ENCODE measurements at regions not wholly inside any gene's neighbourhood (a gene's known extent, or its start where the extent isn't known, plus 50 kb on each side); places are given as distances from the start of the nearest gene placed in this dataset.

DNA sequence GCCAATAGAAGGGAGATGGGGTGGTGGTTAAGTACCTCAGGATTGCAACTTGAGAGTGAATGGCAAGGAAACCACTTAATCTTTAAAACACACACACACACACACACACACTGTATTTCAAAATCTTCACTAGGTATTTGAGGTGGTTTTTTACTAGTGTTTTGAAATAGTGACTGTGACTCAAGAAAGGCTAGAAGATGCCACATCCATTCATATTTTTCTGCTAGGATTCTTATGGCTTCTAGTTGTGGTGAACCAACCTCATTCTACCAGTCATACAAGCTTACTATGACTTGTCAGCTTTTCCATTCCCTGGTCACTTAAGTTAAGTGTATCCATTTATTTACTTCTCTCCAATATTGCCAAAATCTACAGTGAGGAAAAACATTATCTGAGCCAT is 519.4 kb upstream of the JAG1 start:
- TF ChIP-seq PPARA (CRISPR knock-in tag; IDR thresholded peaks at IDR 0.05; ENCODE audit: borderline replicate concordance), result no peak
- no peak for TF ChIP-seq CSDC2 (CRISPR knock-in tag; IDR thresholded peaks at IDR 0.05)
- no peak for TF ChIP-seq ZFP30 (CRISPR knock-in tag; IDR thresholded peaks at IDR 0.05)
- no peak for TF ChIP-seq ESRRG (CRISPR knock-in tag; IDR thresholded peaks at IDR 0.05)
- TF ChIP-seq BACH2 (CRISPR knock-in tag; IDR thresholded peaks at IDR 0.05; ENCODE audit: borderline replicate concordance), result no peak
- TF ChIP-seq ZC3H10 (CRISPR knock-in tag; IDR thresholded peaks at IDR 0.05), result no peak
- TF ChIP-seq OSR1 (CRISPR knock-in tag; IDR thresholded peaks at IDR 0.05), result no peak
- no peak for TF ChIP-seq ZNF8 (CRISPR knock-in tag; IDR thresholded peaks at IDR 0.05)
- TF ChIP-seq, protein P1, sequence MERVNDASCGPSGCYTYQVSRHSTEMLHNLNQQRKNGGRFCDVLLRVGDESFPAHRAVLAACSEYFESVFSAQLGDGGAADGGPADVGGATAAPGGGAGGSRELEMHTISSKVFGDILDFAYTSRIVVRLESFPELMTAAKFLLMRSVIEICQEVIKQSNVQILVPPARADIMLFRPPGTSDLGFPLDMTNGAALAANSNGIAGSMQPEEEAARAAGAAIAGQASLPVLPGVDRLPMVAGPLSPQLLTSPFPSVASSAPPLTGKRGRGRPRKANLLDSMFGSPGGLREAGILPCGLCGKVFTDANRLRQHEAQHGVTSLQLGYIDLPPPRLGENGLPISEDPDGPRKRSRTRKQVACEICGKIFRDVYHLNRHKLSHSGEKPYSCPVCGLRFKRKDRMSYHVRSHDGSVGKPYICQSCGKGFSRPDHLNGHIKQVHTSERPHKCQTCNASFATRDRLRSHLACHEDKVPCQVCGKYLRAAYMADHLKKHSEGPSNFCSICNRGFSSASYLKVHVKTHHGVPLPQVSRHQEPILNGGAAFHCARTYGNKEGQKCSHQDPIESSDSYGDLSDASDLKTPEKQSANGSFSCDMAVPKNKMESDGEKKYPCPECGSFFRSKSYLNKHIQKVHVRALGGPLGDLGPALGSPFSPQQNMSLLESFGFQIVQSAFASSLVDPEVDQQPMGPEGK (CRISPR knock-in tag; IDR thresholded peaks at IDR 0.05; ENCODE audit: borderline replicate concordance), result no peak
- no peak for TF ChIP-seq TCF4 (CRISPR knock-in tag; IDR thresholded peaks at IDR 0.05; ENCODE audit: borderline replicate concordance)
- TF ChIP-seq ZNF565 (CRISPR knock-in tag; conservative IDR thresholded peaks at IDR 0.05; ENCODE audit: low read depth), result no peak
- no peak for TF ChIP-seq ISL1 (CRISPR knock-in tag; IDR thresholded peaks at IDR 0.05)
- no peak for TF ChIP-seq ZFP3 (CRISPR knock-in tag; IDR thresholded peaks at IDR 0.05)
- ATAC-seq, result no peak

DNA sequence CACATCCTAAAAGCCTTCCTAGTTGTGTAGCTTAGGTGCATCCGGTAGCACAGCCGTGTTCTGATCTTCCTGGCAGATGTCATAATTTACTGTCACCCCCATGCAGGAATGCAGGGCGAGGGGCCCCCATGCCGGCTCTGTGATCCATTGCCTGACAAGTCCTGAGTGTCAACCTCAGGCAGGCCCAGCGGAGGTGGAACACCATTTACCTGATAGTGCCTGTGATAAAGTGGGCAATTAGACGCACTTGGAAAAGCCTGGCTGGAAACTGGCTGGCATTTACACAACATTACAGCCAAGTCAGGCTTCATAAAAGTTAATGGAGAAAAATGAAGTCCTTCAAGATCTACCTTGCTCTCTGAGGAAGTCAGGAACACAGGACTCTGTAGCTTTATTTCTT is 521.4 kb upstream of the JAG1 start:
- TF ChIP-seq ARNTL (CRISPR knock-in tag; IDR thresholded peaks at IDR 0.05; ENCODE audit: borderline replicate concordance, low read depth), result no peak
- TF ChIP-seq, protein P2, sequence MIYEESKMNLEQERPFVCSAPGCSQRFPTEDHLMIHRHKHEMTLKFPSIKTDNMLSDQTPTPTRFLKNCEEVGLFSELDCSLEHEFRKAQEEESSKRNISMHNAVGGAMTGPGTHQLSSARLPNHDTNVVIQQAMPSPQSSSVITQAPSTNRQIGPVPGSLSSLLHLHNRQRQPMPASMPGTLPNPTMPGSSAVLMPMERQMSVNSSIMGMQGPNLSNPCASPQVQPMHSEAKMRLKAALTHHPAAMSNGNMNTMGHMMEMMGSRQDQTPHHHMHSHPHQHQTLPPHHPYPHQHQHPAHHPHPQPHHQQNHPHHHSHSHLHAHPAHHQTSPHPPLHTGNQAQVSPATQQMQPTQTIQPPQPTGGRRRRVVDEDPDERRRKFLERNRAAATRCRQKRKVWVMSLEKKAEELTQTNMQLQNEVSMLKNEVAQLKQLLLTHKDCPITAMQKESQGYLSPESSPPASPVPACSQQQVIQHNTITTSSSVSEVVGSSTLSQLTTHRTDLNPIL (CRISPR knock-in tag; IDR thresholded peaks at IDR 0.05; ENCODE audit: low read depth), result no peak
- no peak for TF ChIP-seq TCF4 (CRISPR knock-in tag; IDR thresholded peaks at IDR 0.05; ENCODE audit: borderline replicate concordance)
- no peak for TF ChIP-seq ZNF8 (CRISPR knock-in tag; IDR thresholded peaks at IDR 0.05)
- TF ChIP-seq, protein P3, sequence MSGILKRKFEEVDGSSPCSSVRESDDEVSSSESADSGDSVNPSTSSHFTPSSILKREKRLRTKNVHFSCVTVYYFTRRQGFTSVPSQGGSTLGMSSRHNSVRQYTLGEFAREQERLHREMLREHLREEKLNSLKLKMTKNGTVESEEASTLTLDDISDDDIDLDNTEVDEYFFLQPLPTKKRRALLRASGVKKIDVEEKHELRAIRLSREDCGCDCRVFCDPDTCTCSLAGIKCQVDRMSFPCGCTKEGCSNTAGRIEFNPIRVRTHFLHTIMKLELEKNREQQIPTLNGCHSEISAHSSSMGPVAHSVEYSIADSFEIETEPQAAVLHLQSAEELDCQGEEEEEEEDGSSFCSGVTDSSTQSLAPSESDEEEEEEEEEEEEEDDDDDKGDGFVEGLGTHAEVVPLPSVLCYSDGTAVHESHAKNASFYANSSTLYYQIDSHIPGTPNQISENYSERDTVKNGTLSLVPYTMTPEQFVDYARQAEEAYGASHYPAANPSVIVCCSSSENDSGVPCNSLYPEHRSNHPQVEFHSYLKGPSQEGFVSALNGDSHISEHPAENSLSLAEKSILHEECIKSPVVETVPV (CRISPR knock-in tag; IDR thresholded peaks at IDR 0.05), result no peak
- TF ChIP-seq ESRRG (CRISPR knock-in tag; IDR thresholded peaks at IDR 0.05), result no peak
- no peak for TF ChIP-seq ISL1 (CRISPR knock-in tag; IDR thresholded peaks at IDR 0.05)
- TF ChIP-seq OSR1 (CRISPR knock-in tag; IDR thresholded peaks at IDR 0.05), result no peak
- ATAC-seq, result no peak

DNA sequence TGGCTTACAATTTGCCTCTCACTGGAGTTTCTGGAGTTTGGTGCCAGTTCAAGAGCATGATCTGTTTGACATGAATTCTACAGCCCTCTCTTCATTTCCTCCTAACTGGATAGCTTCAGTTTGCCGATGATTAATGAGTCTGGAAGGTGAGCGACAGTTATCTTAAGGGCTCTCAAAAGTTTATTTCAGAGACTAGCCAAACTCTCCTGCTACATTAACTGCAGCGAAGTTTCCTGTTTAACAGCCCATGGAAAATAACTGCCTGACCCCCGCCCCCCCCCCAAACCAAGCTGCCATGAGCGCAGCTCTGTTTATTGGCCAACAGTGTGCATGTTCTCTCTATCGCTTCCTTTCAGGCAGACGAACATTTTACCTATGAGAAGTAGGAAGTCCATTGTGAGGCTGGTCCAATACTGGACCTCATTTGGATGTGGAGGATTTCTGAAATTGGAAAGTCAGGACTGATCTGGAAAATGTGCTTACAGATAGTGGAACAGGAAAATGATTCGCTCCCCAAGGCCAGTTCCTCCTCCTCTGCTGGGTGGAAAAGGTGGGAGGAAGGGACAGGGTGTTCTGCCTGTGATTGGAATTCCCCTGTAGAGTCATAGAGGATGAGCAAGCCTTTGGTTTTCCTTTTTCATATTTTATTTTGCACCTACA is 522.2 kb upstream of the JAG1 start:
- peak; percentile 59 for ATAC-seq
- TF ChIP-seq ZNF8 (CRISPR knock-in tag; IDR thresholded peaks at IDR 0.05) (no peak), ZNF565 (CRISPR knock-in tag; conservative IDR thresholded peaks at IDR 0.05; ENCODE audit: low read depth) (no peak), ZFP3 (CRISPR knock-in tag; IDR thresholded peaks at IDR 0.05) (no peak)
- TF ChIP-seq, protein P4, sequence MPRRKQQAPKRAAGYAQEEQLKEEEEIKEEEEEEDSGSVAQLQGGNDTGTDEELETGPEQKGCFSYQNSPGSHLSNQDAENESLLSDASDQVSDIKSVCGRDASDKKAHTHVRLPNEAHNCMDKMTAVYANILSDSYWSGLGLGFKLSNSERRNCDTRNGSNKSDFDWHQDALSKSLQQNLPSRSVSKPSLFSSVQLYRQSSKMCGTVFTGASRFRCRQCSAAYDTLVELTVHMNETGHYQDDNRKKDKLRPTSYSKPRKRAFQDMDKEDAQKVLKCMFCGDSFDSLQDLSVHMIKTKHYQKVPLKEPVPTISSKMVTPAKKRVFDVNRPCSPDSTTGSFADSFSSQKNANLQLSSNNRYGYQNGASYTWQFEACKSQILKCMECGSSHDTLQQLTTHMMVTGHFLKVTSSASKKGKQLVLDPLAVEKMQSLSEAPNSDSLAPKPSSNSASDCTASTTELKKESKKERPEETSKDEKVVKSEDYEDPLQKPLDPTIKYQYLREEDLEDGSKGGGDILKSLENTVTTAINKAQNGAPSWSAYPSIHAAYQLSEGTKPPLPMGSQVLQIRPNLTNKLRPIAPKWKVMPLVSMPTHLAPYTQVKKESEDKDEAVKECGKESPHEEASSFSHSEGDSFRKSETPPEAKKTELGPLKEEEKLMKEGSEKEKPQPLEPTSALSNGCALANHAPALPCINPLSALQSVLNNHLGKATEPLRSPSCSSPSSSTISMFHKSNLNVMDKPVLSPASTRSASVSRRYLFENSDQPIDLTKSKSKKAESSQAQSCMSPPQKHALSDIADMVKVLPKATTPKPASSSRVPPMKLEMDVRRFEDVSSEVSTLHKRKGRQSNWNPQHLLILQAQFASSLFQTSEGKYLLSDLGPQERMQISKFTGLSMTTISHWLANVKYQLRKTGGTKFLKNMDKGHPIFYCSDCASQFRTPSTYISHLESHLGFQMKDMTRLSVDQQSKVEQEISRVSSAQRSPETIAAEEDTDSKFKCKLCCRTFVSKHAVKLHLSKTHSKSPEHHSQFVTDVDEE (CRISPR knock-in tag; IDR thresholded peaks at IDR 0.05), result no peak

DNA sequence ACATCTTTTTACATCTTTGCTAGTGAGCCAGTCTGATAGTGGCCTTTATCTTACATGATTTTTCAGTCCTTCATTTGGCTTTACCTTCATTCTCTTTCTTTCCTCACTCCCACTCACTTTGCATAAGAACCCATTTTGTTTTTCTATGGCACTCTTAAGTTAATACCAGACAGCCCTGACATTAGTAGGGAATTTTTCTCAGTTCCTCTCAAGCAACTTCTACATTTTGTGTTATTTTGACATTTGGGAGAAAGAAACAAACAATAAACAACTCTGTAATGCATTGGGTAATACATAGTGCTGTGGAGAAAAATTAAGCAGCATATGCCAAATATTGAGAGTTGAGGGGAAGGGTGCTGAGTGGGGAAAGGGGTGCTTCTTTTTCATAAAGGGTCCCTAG is 524.1 kb upstream of the JAG1 start:
- ATAC-seq, result no peak
- TF ChIP-seq ARNTL (CRISPR knock-in tag; IDR thresholded peaks at IDR 0.05; ENCODE audit: borderline replicate concordance, low read depth) (no peak), ZFP3 (CRISPR knock-in tag; IDR thresholded peaks at IDR 0.05) (no peak), ESRRG (CRISPR knock-in tag; IDR thresholded peaks at IDR 0.05) (no peak), BACH2 (CRISPR knock-in tag; IDR thresholded peaks at IDR 0.05; ENCODE audit: borderline replicate concordance) (no peak), PPARA (CRISPR knock-in tag; IDR thresholded peaks at IDR 0.05; ENCODE audit: borderline replicate concordance) (no peak), TOX (CRISPR knock-in tag; IDR thresholded peaks at IDR 0.05; ENCODE audit: borderline replicate concordance) (no peak), ZFP30 (CRISPR knock-in tag; IDR thresholded peaks at IDR 0.05) (no peak), CSDC2 (CRISPR knock-in tag; IDR thresholded peaks at IDR 0.05) (no peak), ZNF8 (CRISPR knock-in tag; IDR thresholded peaks at IDR 0.05) (no peak)
- TF ChIP-seq, protein P2 (CRISPR knock-in tag; IDR thresholded peaks at IDR 0.05; ENCODE audit: low read depth), result no peak
- TF ChIP-seq, protein P4 (CRISPR knock-in tag; IDR thresholded peaks at IDR 0.05), result no peak
- TF ChIP-seq, protein P5, sequence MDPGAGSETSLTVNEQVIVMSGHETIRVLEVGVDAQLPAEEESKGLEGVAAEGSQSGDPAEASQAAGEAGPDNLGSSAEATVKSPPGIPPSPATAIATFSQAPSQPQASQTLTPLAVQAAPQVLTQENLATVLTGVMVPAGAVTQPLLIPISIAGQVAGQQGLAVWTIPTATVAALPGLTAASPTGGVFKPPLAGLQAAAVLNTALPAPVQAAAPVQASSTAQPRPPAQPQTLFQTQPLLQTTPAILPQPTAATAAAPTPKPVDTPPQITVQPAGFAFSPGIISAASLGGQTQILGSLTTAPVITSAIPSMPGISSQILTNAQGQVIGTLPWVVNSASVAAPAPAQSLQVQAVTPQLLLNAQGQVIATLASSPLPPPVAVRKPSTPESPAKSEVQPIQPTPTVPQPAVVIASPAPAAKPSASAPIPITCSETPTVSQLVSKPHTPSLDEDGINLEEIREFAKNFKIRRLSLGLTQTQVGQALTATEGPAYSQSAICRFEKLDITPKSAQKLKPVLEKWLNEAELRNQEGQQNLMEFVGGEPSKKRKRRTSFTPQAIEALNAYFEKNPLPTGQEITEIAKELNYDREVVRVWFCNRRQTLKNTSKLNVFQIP (CRISPR knock-in tag; IDR thresholded peaks at IDR 0.05; ENCODE audit: borderline replicate concordance, low read depth), result no peak
